HepG2 (cell line): ENCODE measurements at regions not wholly inside any gene's neighbourhood (a gene's known extent, or its start where the extent isn't known, plus 50 kb on each side); places are given as distances from the start of the nearest gene placed in this dataset.
A peak's percentile ranks its signal among the peaks of the same experiment; 100 is the strongest.

Experiments used
- ATAC-seq: fragments of 200-7000 bp; cut with Tn5 transposase; 3 replicates; pipeline ENCODE4 v1.9.1; 2020; ENCODE audit warnings: mild to moderate bottlenecking, moderate library complexity
- BruUV-seq: library from RNA; stranded (reverse); fragments of 400-500 nt; replicated peaks from 2 replicates; lab custom pipeline; 2021; lab: Mats Ljungman, UMichigan
- CTCF ChIA-PET: fragments of 300-600 bp; formaldehyde crosslinking; extraction: SDS; loops from one replicate; lab custom pipeline; 2021; ENCODE audit warnings: low total read pairs, inconsistent platforms, low intra/inter-chr PET ratio; lab: Yijun Ruan, JAX
- POLR2A ChIA-PET: fragments of 350-600 bp; sonication (Branson Sonifier 250); formaldehyde crosslinking; loops from one replicate; lab custom pipeline; 2020; ENCODE audit warnings: antibody characterized with exemption, inconsistent platforms; lab: Yijun Ruan, JAX
- DNase-seq: peaks from one replicate; pipeline ENCODE4 v3.0.0-alpha.2; 2015; ENCODE audit warnings: low spot score
- FAIRE-seq: peaks from 3 replicates; lab custom pipeline; 2011; peaks lifted over from hg19 to GRCh38; lab: Jason Lieb, UNC
- H2AFZ ChIP-seq: one replicate; pipeline ENCODE4 v1.6.1; 2011; ENCODE audit warnings: low read length, inconsistent platforms
- H3K27ac ChIP-seq: fragments of 300-600 bp; 3 replicates; pipeline ENCODE4 v1.8.0; 2011; ENCODE audit warnings: mixed run types, mild to moderate bottlenecking, mixed read lengths, low read length, inconsistent platforms; ENCODE audit not compliant: insufficient read depth; ENCODE audit errors: extremely low read length
- H3K27me3 ChIP-seq, 2 experiments: fragments of 200-600 bp in 1 of 2; 2 replicates in 1 of 2; 3 replicates in 1 of 2; pipeline versions ENCODE4 v1.6.0 to v1.8.0; 2011; ENCODE audit warnings: low read length in 2 of 2, mild to moderate bottlenecking in 2 of 2, moderate library complexity in 2 of 2, inconsistent platforms in 1 of 2; ENCODE audit not compliant: insufficient read depth in 2 of 2, control insufficient read depth in 1 of 2
- H3K36me3 ChIP-seq, 2 experiments: fragments of 200-600 bp in 1 of 2; replicated peaks in 1 of 2; 2 replicates in 1 of 2; 3 replicates in 1 of 2; pipeline versions ENCODE4 v1.5.1 to v1.8.0; 2011; ENCODE audit warnings: low read length in 2 of 2, inconsistent platforms in 1 of 2; ENCODE audit not compliant: insufficient read depth in 2 of 2, control insufficient read depth in 1 of 2
- H3K4me1 ChIP-seq: 2 replicates; pipeline ENCODE4 v1.5.1; 2012; ENCODE audit warnings: low read length, inconsistent platforms; ENCODE audit not compliant: insufficient read depth
- H3K4me2 ChIP-seq: 2 replicates; pipeline ENCODE4 v1.6.0; 2011; ENCODE audit warnings: low read depth, low read length, inconsistent platforms
- H3K4me3 ChIP-seq, 3 experiments: fragments of 200-600 bp in 1 of 3; sonication (generic), shearing (Covaris generic) in 1 of 3; replicated peaks in 1 of 3; 2 replicates each; pipeline ENCODE4 v1.5.1; 2011 to 2016; ENCODE audit warnings: low read length in 3 of 3, inconsistent platforms in 2 of 3, low read depth in 2 of 3, mild to moderate bottlenecking in 2 of 3, control low read depth in 1 of 3, mixed read lengths in 1 of 3; ENCODE audit not compliant: insufficient read depth in 1 of 3
- H3K79me2 ChIP-seq: one replicate; pipeline ENCODE4 v1.6.1; 2011; ENCODE audit warnings: low read length, inconsistent platforms; ENCODE audit not compliant: insufficient read depth
- H3K9ac ChIP-seq: 2 replicates; pipeline ENCODE4 v1.6.0; 2011; ENCODE audit warnings: mild to moderate bottlenecking, low read depth, low read length, inconsistent platforms; ENCODE audit not compliant: insufficient read depth
- H3K9me3 ChIP-seq: 2 replicates; pipeline ENCODE4 v1.5.1; 2012; ENCODE audit warnings: mild to moderate bottlenecking, low read length
- H4K20me1 ChIP-seq: 2 replicates; pipeline ENCODE4 v1.6.0; 2011; ENCODE audit warnings: inconsistent platforms, mild to moderate bottlenecking, low read length, moderate library complexity; ENCODE audit not compliant: insufficient read depth
- GLI4 ChIP-seq: sonication (generic); formaldehyde crosslinking; IDR thresholded peaks from 2 replicates; pipeline ENCODE4 v1.5.1; 2020; ENCODE audit warnings: missing genetic modification reagents, mild to moderate bottlenecking, moderate library complexity, borderline replicate concordance
- MYC ChIP-seq: sonication (generic); formaldehyde crosslinking; IDR thresholded peaks from 2 replicates; pipeline ENCODE4 v1.9.0; 2021; ENCODE audit warnings: missing genetic modification reagents, borderline replicate concordance
- ZNF687 ChIP-seq: sonication (generic); formaldehyde crosslinking; IDR thresholded peaks from 2 replicates; pipeline ENCODE4 v1.5.1; 2020; ENCODE audit warnings: mild to moderate bottlenecking, missing genetic modification reagents, moderate library complexity
- WGBS: methylation state at CpG from one replicate; pipeline ENCODE4 v1.1.6; 2017; ENCODE audit warnings: low lambda C conversion rate; 5-methylcytosine and 5-hydroxymethylcytosine counted together
- in situ Hi-C: cut with HindIII; loops from 2 replicates; pipeline ENCODE4 v1.10.0; 2017; ENCODE audit warnings: low pct_unique_long_range_greater_than_20kb; ENCODE audit not compliant: extremely low pct_ligation_motif_present
- intact Hi-C: fragments of 100-400 bp; cut with micrococcal nuclease; formaldehyde crosslinking; loops from one replicate; pipeline ENCODE4 v1.10.0; 2022; ENCODE audit not compliant: unreplicated experiment

- peak overlapping the region; percentile 25; the same call in 1 of the 2 replicates for H3K4me2 ChIP-seq
- ChIA-PET POLR2A (no interaction called here), CTCF (no interaction called here)
- peaks cover 0 to 6% of the 10 kb centered on the region in 2 experiments; a peak in 1 of 5 replicates for H3K27me3 ChIP-seq
- no peak for DNase-seq
- intact Hi-C loops (no loop called here), in situ Hi-C loops (no loop called here)
- H3K79me2 ChIP-seq: no peaks in the 10 kb centered on the region
- no peak overlapping the region for H3K9ac ChIP-seq
- no peaks in the 10 kb centered on the region for H3K9me3 ChIP-seq
- no peak overlapping the region for H3K27ac ChIP-seq
- no peak for FAIRE-seq
- 19% methylated on average over 22 of the region's 30 CpGs for WGBS
- 0 out of 2 replicates have a peak, but pooled peaks have one; percentile 36 for TF ChIP-seq MYC (CRISPR knock-in tag)
- TF ChIP-seq ZNF687 (CRISPR knock-in tag): 0 out of 2 replicates have a peak, but pooled peaks have one; percentile 24
- TF ChIP-seq GLI4 (CRISPR knock-in tag): no peak
- TF ChIP-seq, all 625 proteins: peak for 2
- no peak overlapping the region for H2AFZ ChIP-seq
- no peaks in the 10 kb centered on the region for H4K20me1 ChIP-seq
- BruUV-seq: no TSS peak
- no peaks in the 10 kb centered on the region for H3K36me3 ChIP-seq
- H3K4me1 ChIP-seq: peaks cover 10% of the 10 kb centered on the region; the same call in 1 of the 2 replicates
- H3K4me3 ChIP-seq: no peak overlapping the region
- peak; percentile 88 for ATAC-seq
These were observed 127.4 kb upstream of the FHL2 start for GRCh38 chr2:105526000-105526925.
